K562 (cell line): ENCODE measurements at regions not wholly inside any gene's neighbourhood (a gene's known extent, or its start where the extent isn't known, plus 50 kb on each side); places are given as distances from the start of the nearest gene placed in this dataset.

Experiments used
- ATAC-seq: fragments of 200-7000 bp; cut with Tn5 transposase; 3 replicates; pipeline ENCODE4 v1.9.1; 2020; ENCODE audit warnings: moderate library complexity
- BruUV-seq: library from RNA; stranded (reverse); fragments of 400-500 nt; replicated peaks from 2 replicates; lab custom pipeline; 2021; lab: Mats Ljungman, UMichigan
- CTCF ChIA-PET: fragments of 300-600 bp; formaldehyde crosslinking; extraction: SDS; loops from one replicate; lab custom pipeline; 2021; ENCODE audit warnings: low intra/inter-chr PET ratio; lab: Yijun Ruan, JAX
- POLR2A ChIA-PET: fragments of 300-600, 350-650 bp; sonication (Branson Sonifier 250); formaldehyde crosslinking; extraction: SDS; loops from one replicate; lab custom pipeline; 2021; ENCODE audit warnings: antibody characterized with exemption, inconsistent platforms; lab: Yijun Ruan, JAX
- DNase-seq, 4 experiments: peaks; one replicate each; pipeline versions ENCODE4 v3.0.0 to v3.0.0-alpha.2; 2011 to 2018; ENCODE audit warnings: low spot score in 3 of 4, mixed read lengths in 3 of 4; ENCODE audit errors: extremely low read depth in 1 of 4
- FAIRE-seq: peaks from 2 replicates; lab custom pipeline; 2011; peaks lifted over from hg19 to GRCh38; lab: Jason Lieb, UNC
- H2AFZ ChIP-seq: 2 replicates; pipeline ENCODE4 v1.6.0; 2011; ENCODE audit warnings: low read depth, low read length, control low read depth, inconsistent platforms
- H3K27ac ChIP-seq: fragments of 200-600 bp; 3 replicates; pipeline ENCODE4 v1.8.0; 2011; ENCODE audit warnings: low read depth, mild to moderate bottlenecking, control low read depth, inconsistent platforms, low read length, moderate library complexity, mixed read lengths; ENCODE audit errors: extremely low read depth
- H3K27me3 ChIP-seq, 2 experiments: fragments of 300-600 bp in 1 of 2; 2 replicates in 1 of 2; 3 replicates in 1 of 2; pipeline versions ENCODE4 v1.6.0 to v1.8.0; 2011; ENCODE audit warnings: inconsistent platforms in 2 of 2, low read length in 2 of 2, mild to moderate bottlenecking in 1 of 2, mixed read lengths in 1 of 2, moderate library complexity in 1 of 2; ENCODE audit not compliant: control insufficient read depth in 2 of 2, insufficient read depth in 2 of 2
- H3K36me3 ChIP-seq: fragments of 300-600 bp; 3 replicates; pipeline ENCODE4 v1.8.0; 2011; ENCODE audit warnings: mild to moderate bottlenecking, low read length, inconsistent platforms; ENCODE audit not compliant: control insufficient read depth, insufficient read depth
- H3K4me1 ChIP-seq, 2 experiments: fragments of 200-600 bp in 1 of 2; replicated peaks in 1 of 2; 2 replicates in 1 of 2; 3 replicates in 1 of 2; pipeline versions ENCODE4 v1.5.1 to v1.8.0; 2011; ENCODE audit warnings: inconsistent platforms in 2 of 2, low read length in 2 of 2, mild to moderate bottlenecking in 1 of 2, mixed read lengths in 1 of 2, moderate library complexity in 1 of 2; ENCODE audit not compliant: control insufficient read depth in 2 of 2, insufficient read depth in 2 of 2
- H3K4me2 ChIP-seq: 2 replicates; pipeline ENCODE4 v1.6.1; 2011; ENCODE audit warnings: low read length, control low read depth, inconsistent platforms, mixed read lengths; ENCODE audit not compliant: insufficient read depth
- H3K4me3 ChIP-seq: fragments of 200-600 bp; sonication (generic), shearing (Covaris generic); 2 replicates; pipeline ENCODE4 v1.5.1; 2016; ENCODE audit warnings: control low read depth, inconsistent platforms
- H3K79me2 ChIP-seq: fragments of 200-600 bp; 3 replicates; pipeline ENCODE4 v1.8.0; 2011; ENCODE audit warnings: low read length, inconsistent platforms; ENCODE audit not compliant: control insufficient read depth, insufficient read depth
- H3K9ac ChIP-seq, 2 experiments: 2 replicates each; pipeline versions ENCODE4 v1.6.0 to v1.6.1; 2011; ENCODE audit warnings: low read depth in 2 of 2, low read length in 2 of 2, control low read depth in 1 of 2, inconsistent platforms in 1 of 2, mild to moderate bottlenecking in 1 of 2, mixed read lengths in 1 of 2; ENCODE audit not compliant: insufficient read depth in 1 of 2
- H3K9me1 ChIP-seq: one replicate; pipeline ENCODE4 v1.6.0; 2011; ENCODE audit warnings: inconsistent platforms, mild to moderate bottlenecking, low read length, moderate library complexity; ENCODE audit not compliant: control insufficient read depth, insufficient read depth
- H3K9me3 ChIP-seq: replicated peaks from 2 replicates; pipeline ENCODE4 v1.5.1; 2011; ENCODE audit warnings: low read depth, low read length, inconsistent platforms; ENCODE audit not compliant: control insufficient read depth, insufficient read depth
- H4K20me1 ChIP-seq: replicated peaks from 2 replicates; pipeline ENCODE4 v1.6.1; 2011; ENCODE audit warnings: low read length, inconsistent platforms, mixed read lengths; ENCODE audit not compliant: control insufficient read depth, insufficient read depth
- ATF4 ChIP-seq: fragments of 450-650 bp; formaldehyde crosslinking; IDR thresholded peaks from 2 replicates; pipeline ENCODE4 v1.4.0; 2022; ENCODE audit warnings: mild to moderate bottlenecking, moderate library complexity
- CBFB ChIP-seq: sonication (generic); formaldehyde crosslinking; IDR thresholded peaks from 2 replicates; pipeline ENCODE4 v1.4.0; 2020; ENCODE audit warnings: mild to moderate bottlenecking, missing genetic modification reagents
- CEBPB ChIP-seq: fragments of 450-650 bp; IDR thresholded peaks from 2 replicates; pipeline ENCODE4 v1.6.1; 2016; ENCODE audit warnings: missing genetic modification characterization, missing compliant biosample characterization
- DDX20 ChIP-seq: fragments of 450-650 bp; IDR thresholded peaks from 2 replicates; pipeline ENCODE4 v1.6.1; 2016; ENCODE audit warnings: missing genetic modification characterization, low read depth, mild to moderate bottlenecking, missing compliant biosample characterization, moderate library complexity
- EP300 ChIP-seq: IDR thresholded peaks from 2 replicates; pipeline ENCODE4 v1.6.1; 2012; ENCODE audit warnings: low read length, improper control_type of control experiment
- ESRRA ChIP-seq: fragments of 450-650 bp; IDR thresholded peaks from 2 replicates; pipeline ENCODE4 v1.6.1; 2014; ENCODE audit warnings: low read depth, mild to moderate bottlenecking, moderate library complexity, borderline replicate concordance
- NEUROD1 ChIP-seq: fragments of 150-350 bp; IDR thresholded peaks from 2 replicates; pipeline ENCODE4 v1.6.1; 2014; ENCODE audit warnings: borderline replicate concordance, low read length, low read depth; ENCODE audit not compliant: partially characterized antibody
- NFYB ChIP-seq: IDR thresholded peaks from 2 replicates; pipeline ENCODE4 v1.6.1; 2011; ENCODE audit warnings: mild to moderate bottlenecking, moderate library complexity; ENCODE audit not compliant: insufficient read length; ENCODE audit errors: extremely low read depth
- POLR2B ChIP-seq: fragments of 450-650 bp; IDR thresholded peaks from 2 replicates; pipeline ENCODE4 v1.6.1; 2018; ENCODE audit warnings: low read depth; ENCODE audit not compliant: partially characterized antibody
- POLR2G ChIP-seq: fragments of 200-400 bp; formaldehyde crosslinking; IDR thresholded peaks from 2 replicates; pipeline ENCODE4 v1.6.1; 2017; ENCODE audit warnings: low read depth, mild to moderate bottlenecking, antibody characterized with exemption, low read length, moderate library complexity
- PPARD ChIP-seq: fragments of 250-450 bp; sonication (Bioruptor Pico); IDR thresholded peaks from 2 replicates; pipeline ENCODE4 v1.8.0; 2022; ENCODE audit warnings: inconsistent platforms, mild to moderate bottlenecking, moderate library complexity
- SIX5 ChIP-seq, 2 experiments: IDR thresholded peaks; 2 replicates each; pipeline ENCODE4 v1.6.1; 2011; ENCODE audit warnings: low read length in 2 of 2, borderline replicate concordance in 1 of 2, low read depth in 1 of 2, mild to moderate bottlenecking in 1 of 2, moderate library complexity in 1 of 2; ENCODE audit not compliant: insufficient read depth in 1 of 2
- ZNF239 ChIP-seq: fragments of 250-450 bp; sonication (Bioruptor Pico); IDR thresholded peaks from 2 replicates; pipeline ENCODE4 v1.4.0; 2020; ENCODE audit warnings: mild to moderate bottlenecking
- ZNF311 ChIP-seq: fragments of 250-450 bp; sonication (Bioruptor Pico); IDR thresholded peaks from 2 replicates; pipeline ENCODE4 v1.4.0; 2020; ENCODE audit warnings: mild to moderate bottlenecking, moderate library complexity
- ZNF76 ChIP-seq: fragments of 250-450 bp; sonication (Bioruptor Pico); IDR thresholded peaks from 2 replicates; pipeline ENCODE4 v1.4.0; 2020; ENCODE audit warnings: mild to moderate bottlenecking, moderate library complexity, borderline replicate concordance
- WGBS: fragments of 100-300 bp; shearing (Covaris generic); methylation state at CpG from one replicate; pipeline ENCODE4 v1.1.6; 2016; ENCODE audit warnings: low coverage, mixed read lengths; ENCODE audit not compliant: insufficient coverage; ENCODE audit errors: missing lambda C conversion rate; 5-methylcytosine and 5-hydroxymethylcytosine counted together
- in situ Hi-C: fragments of 300-500 bp; cut with MboI; formaldehyde crosslinking; loops from 4 replicates; pipeline ENCODE4 v1.15.0; 2018; ENCODE audit warnings: inconsistent platforms, mixed read lengths
- intact Hi-C: fragments of 100-400 bp; cut with micrococcal nuclease; formaldehyde crosslinking; loops from 2 replicates; pipeline ENCODE4 v1.14.2; 2022

GRCh38 chr4:100929135-100929534, 411.3 kb upstream of the EMCN start:
- FAIRE-seq (no peak), ATAC-seq (no peak), DNase-seq (no peak)
- no peak for TF ChIP-seq ATF4 (CRISPR knock-in tag)
- no peak for TF ChIP-seq NFYB
- TF ChIP-seq POLR2B = no peak
- TF ChIP-seq EP300 = no peak
- no peak for TF ChIP-seq ESRRA
- no peak for TF ChIP-seq ZNF311 (CRISPR knock-in tag)
- TF ChIP-seq CBFB = no peak
- TF ChIP-seq ZNF239 (CRISPR knock-in tag) = no peak
- no peak for TF ChIP-seq NEUROD1
- no peak for TF ChIP-seq ZNF76 (CRISPR knock-in tag)
- TF ChIP-seq PPARD (CRISPR knock-in tag) = no peak
- no peak for TF ChIP-seq CEBPB (tag)
- TF ChIP-seq POLR2G = no peak
- no peak for TF ChIP-seq DDX20
- TF ChIP-seq SIX5 (IDR thresholded peaks at IDR 0.05; ENCODE audit: borderline replicate concordance in 1 of 2, insufficient read depth in 1 of 2, low read depth in 1 of 2, low read length in 2 of 2) = no peak
- POLR2A ChIA-PET = no interaction called here
- intact Hi-C loops (no loop called here), in situ Hi-C loops (no loop called here)
- H4K20me1 ChIP-seq = no peaks in the 10 kb centered on the region
- no peaks in the 10 kb centered on the region for H3K36me3 ChIP-seq
- CTCF ChIA-PET = no interaction called here
- 0% methylated on average over 1 of the region's 1 CpG for WGBS
- no peak overlapping the region for H3K27ac ChIP-seq
- H3K9ac ChIP-seq = no peak overlapping the region
- H2AFZ ChIP-seq = no peak overlapping the region
- no peak overlapping the region for H3K4me2 ChIP-seq
- H3K4me3 ChIP-seq = no peak overlapping the region
- no TSS peak for BruUV-seq
- no peaks in the 10 kb centered on the region; the same call in 1 of the 2 replicates for H3K9me3 ChIP-seq
- H3K79me2 ChIP-seq = no peaks in the 10 kb centered on the region
- no peaks in the 10 kb centered on the region for H3K4me1 ChIP-seq
- no peaks in the 10 kb centered on the region for H3K27me3 ChIP-seq
- no peaks in the 10 kb centered on the region for H3K9me1 ChIP-seq
